ENCODE measurements at regions not wholly inside any gene's neighbourhood (a gene's known extent, or its start where the extent isn't known, plus 50 kb on each side); places are given as distances from the start of the nearest gene placed in this dataset.

DNA sequence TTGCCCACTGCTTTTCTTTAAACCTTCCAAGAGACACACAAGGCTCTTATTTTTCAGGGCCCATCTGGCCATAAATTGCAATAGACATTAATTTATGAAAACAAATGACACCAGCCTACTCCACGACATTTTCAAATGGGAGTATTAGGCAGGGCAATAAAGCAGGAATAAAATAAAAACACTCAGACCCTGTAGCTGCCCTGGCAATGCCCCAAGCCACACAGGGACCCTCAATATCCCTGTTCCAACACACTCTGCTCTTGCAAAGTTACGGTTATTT, 550.8 kb upstream of the TNP1 start:
- Histone ChIP-seq H3K9ac (ENCODE audit: low read length) (no peak overlapping the region), H3K4me3 (ENCODE audit: control extremely low read depth in 1 of 5, extremely low read depth in 1 of 5, insufficient read depth in 1 of 5, low read depth in 2 of 5, low read length in 4 of 5) (no peak overlapping the region), H4K20me1 (ENCODE audit: control insufficient read depth, insufficient read depth, low read length, poor library complexity, severe bottlenecking) (no peaks in the 10 kb centered on the region), H3K79me2 (ENCODE audit: control insufficient read depth, insufficient read depth, low read length) (no peaks in the 10 kb centered on the region), H3K9me3 (ENCODE audit: control extremely low read depth in 1 of 3, control insufficient read depth in 2 of 3, insufficient read depth in 1 of 3, low read length in 2 of 3) (no peaks in the 10 kb centered on the region), H3K36me3 (replicated peaks in 1 of 2; ENCODE audit: control extremely low read depth in 1 of 2, control insufficient read depth in 1 of 2, extremely low read depth in 1 of 2, insufficient read depth in 2 of 2, low read length in 1 of 2) (no peaks in the 10 kb centered on the region), H3K4me2 (replicated peaks; ENCODE audit: low read depth, low read length, poor library complexity, severe bottlenecking) (no peak overlapping the region), H3K4me1 (ENCODE audit: control insufficient read depth in 2 of 2, insufficient read depth in 2 of 2, low read length in 2 of 2) (no peaks in the 10 kb centered on the region), H3K27ac (ENCODE audit: low read length in 2 of 2) (no peak overlapping the region), H3K27me3 (replicated peaks in 1 of 4; ENCODE audit: control extremely low read depth in 1 of 4, control insufficient read depth in 3 of 4, insufficient read depth in 4 of 4, low read length in 3 of 4) (no peaks in the 10 kb centered on the region), H2AFZ (ENCODE audit: insufficient read depth, low read depth, low read length, poor library complexity, severe bottlenecking) (no peak overlapping the region)
- H3K9me3 Mint-ChIP-seq (ENCODE audit: insufficient read depth), result no peaks in the 10 kb centered on the region
- peaks cover 1% of the 10 kb centered on the region for H3K4me1 Mint-ChIP-seq
- ATAC-seq (ENCODE audit: low read depth), result no peak
- CTCF ChIA-PET, result no interaction called here
- no peak for TF ChIP-seq EZH2 (IDR thresholded peaks at IDR 0.05; ENCODE audit: borderline replicate concordance, insufficient read depth, low read depth, low read length, poor library complexity, severe bottlenecking)
- TF ChIP-seq, protein P1, sequence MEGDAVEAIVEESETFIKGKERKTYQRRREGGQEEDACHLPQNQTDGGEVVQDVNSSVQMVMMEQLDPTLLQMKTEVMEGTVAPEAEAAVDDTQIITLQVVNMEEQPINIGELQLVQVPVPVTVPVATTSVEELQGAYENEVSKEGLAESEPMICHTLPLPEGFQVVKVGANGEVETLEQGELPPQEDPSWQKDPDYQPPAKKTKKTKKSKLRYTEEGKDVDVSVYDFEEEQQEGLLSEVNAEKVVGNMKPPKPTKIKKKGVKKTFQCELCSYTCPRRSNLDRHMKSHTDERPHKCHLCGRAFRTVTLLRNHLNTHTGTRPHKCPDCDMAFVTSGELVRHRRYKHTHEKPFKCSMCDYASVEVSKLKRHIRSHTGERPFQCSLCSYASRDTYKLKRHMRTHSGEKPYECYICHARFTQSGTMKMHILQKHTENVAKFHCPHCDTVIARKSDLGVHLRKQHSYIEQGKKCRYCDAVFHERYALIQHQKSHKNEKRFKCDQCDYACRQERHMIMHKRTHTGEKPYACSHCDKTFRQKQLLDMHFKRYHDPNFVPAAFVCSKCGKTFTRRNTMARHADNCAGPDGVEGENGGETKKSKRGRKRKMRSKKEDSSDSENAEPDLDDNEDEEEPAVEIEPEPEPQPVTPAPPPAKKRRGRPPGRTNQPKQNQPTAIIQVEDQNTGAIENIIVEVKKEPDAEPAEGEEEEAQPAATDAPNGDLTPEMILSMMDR (IDR thresholded peaks at IDR 0.05), result no peak
- H3K27me3 Mint-ChIP-seq, result peaks cover 18% of the 10 kb centered on the region
- H3K27ac Mint-ChIP-seq, result no peak overlapping the region
- POLR2A ChIA-PET, result no interaction called here
- intact Hi-C loops (cut with micrococcal nuclease), result no loop called here
- WGBS (ENCODE audit: insufficient coverage), result 100% methylated on average over 1 of the region's 2 CpGs
- no peak overlapping the region for H3K4me3 Mint-ChIP-seq
- DNase-seq, result no peak

DNA sequence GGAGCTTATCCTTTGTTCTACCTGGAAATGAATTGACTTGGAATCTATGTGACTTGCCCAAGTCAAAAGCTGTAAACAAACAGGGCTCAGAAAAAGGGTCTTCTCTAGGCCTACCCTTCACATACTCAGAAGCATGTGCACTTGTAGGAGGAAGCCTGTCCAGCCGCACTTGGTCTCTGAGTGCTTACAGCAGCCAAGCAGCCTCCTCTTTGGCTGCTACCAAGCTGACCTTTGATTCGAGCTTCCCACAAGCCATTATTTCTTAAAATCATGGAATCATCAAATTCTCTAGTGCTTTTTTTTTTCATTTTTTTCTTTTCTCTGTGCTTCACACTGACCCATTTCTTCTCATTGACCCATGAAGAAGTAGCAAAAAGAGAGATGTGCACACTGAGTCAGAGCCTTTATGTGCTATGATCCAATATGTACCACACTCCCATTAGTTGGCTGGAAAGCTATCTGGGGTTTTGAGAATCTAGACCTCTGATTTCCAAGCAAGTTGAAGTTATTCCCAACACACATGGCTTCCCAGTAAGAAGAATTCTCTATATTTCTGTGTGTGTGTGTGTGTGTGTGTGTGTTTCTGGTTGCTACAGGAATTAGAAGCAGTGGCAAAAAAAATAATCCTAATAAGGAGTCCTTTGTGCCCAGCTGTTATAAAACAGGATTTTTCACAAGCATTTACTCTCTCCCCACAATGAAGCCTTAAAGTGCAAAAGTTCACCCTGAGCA, 550.3 kb upstream of the TNP1 start:
- H3K9me3 Mint-ChIP-seq (ENCODE audit: insufficient read depth), result no peaks in the 10 kb centered on the region
- Histone ChIP-seq H2AFZ (ENCODE audit: insufficient read depth, low read depth, low read length, poor library complexity, severe bottlenecking) (no peak overlapping the region), H3K27me3 (replicated peaks in 1 of 4; ENCODE audit: control extremely low read depth in 1 of 4, control insufficient read depth in 3 of 4, insufficient read depth in 4 of 4, low read length in 3 of 4) (no peaks in the 10 kb centered on the region), H3K4me3 (ENCODE audit: control extremely low read depth in 1 of 5, extremely low read depth in 1 of 5, insufficient read depth in 1 of 5, low read depth in 2 of 5, low read length in 4 of 5) (no peak overlapping the region), H3K79me2 (ENCODE audit: control insufficient read depth, insufficient read depth, low read length) (no peaks in the 10 kb centered on the region), H3K9ac (ENCODE audit: low read length) (no peak overlapping the region), H3K36me3 (replicated peaks in 1 of 2; ENCODE audit: control extremely low read depth in 1 of 2, control insufficient read depth in 1 of 2, extremely low read depth in 1 of 2, insufficient read depth in 2 of 2, low read length in 1 of 2) (no peaks in the 10 kb centered on the region), H3K4me1 (ENCODE audit: control insufficient read depth in 2 of 2, insufficient read depth in 2 of 2, low read length in 2 of 2) (no peaks in the 10 kb centered on the region), H3K27ac (ENCODE audit: low read length in 2 of 2) (no peak overlapping the region), H3K4me2 (replicated peaks; ENCODE audit: low read depth, low read length, poor library complexity, severe bottlenecking) (no peak overlapping the region), H4K20me1 (ENCODE audit: control insufficient read depth, insufficient read depth, low read length, poor library complexity, severe bottlenecking) (no peaks in the 10 kb centered on the region), H3K9me3 (ENCODE audit: control extremely low read depth in 1 of 3, control insufficient read depth in 2 of 3, insufficient read depth in 1 of 3, low read length in 2 of 3) (no peaks in the 10 kb centered on the region)
- TF ChIP-seq, protein P1 (IDR thresholded peaks at IDR 0.05), result no peak
- TF ChIP-seq EZH2 (IDR thresholded peaks at IDR 0.05; ENCODE audit: borderline replicate concordance, insufficient read depth, low read depth, low read length, poor library complexity, severe bottlenecking), result no peak
- intact Hi-C loops (cut with micrococcal nuclease), result no loop called here
- WGBS (ENCODE audit: insufficient coverage), result 100% methylated on average over 2 of the region's 2 CpGs
- H3K4me3 Mint-ChIP-seq, result no peak overlapping the region
- H3K4me1 Mint-ChIP-seq, result no peaks in the 10 kb centered on the region
- ATAC-seq (ENCODE audit: low read depth), result no peak
- no peak for DNase-seq
- H3K27me3 Mint-ChIP-seq, result peaks cover 18% of the 10 kb centered on the region
- CTCF ChIA-PET, result interaction anchor here (0.7 kb wide), 1 partner anchor 37 kb away, joined by 3 read pairs; no protein-coding TSS in a partner anchor
- H3K27ac Mint-ChIP-seq, result no peak overlapping the region
- POLR2A ChIA-PET, result no interaction called here
